ENCODE measurements at regions not wholly inside any gene's neighbourhood (a gene's known extent, or its start where the extent isn't known, plus 50 kb on each side); places are given as distances from the start of the nearest gene placed in this dataset.
"Not testable (repeated sequence)": the region's sequence is repeated elsewhere in the genome, so short reads cannot be mapped to it uniquely, and the experiment has no call there.

- H3K36me3 ChIP-seq (ENCODE audit: control insufficient read depth, insufficient read depth, low read length); H3K27me3 ChIP-seq (ENCODE audit: control insufficient read depth, insufficient read depth, low read length); CTCF ChIA-PET; DNase-seq (ENCODE audit: low read depth); H3K4me3 ChIP-seq (ENCODE audit: low read depth, low read length); POLR2A ChIA-PET: not testable (repeated sequence)
Measured at GRCh38 chr4:4047202-4047601, 179.5 kb downstream of the OTOP1 start.

GRCh38 chr4:4048227-4048626 is 178.5 kb downstream of the OTOP1 start:
- H3K36me3 ChIP-seq (ENCODE audit: control insufficient read depth, insufficient read depth, low read length); POLR2A ChIA-PET; CTCF ChIA-PET; H3K27me3 ChIP-seq (ENCODE audit: control insufficient read depth, insufficient read depth, low read length); H3K4me3 ChIP-seq (ENCODE audit: low read depth, low read length); DNase-seq (ENCODE audit: low read depth): not testable (repeated sequence)

- H3K4me3 ChIP-seq (ENCODE audit: low read depth, low read length); CTCF ChIA-PET; DNase-seq (ENCODE audit: low read depth); H3K27me3 ChIP-seq (ENCODE audit: control insufficient read depth, insufficient read depth, low read length); H3K36me3 ChIP-seq (ENCODE audit: control insufficient read depth, insufficient read depth, low read length); POLR2A ChIA-PET: not testable (repeated sequence)
Measured at GRCh38 chr4:4050781-4051180, 175.9 kb downstream of the OTOP1 start.

GRCh38 chr4:4052933-4053332 is 173.8 kb downstream of the OTOP1 start:
- H3K27me3 ChIP-seq (ENCODE audit: control insufficient read depth, insufficient read depth, low read length); H3K4me3 ChIP-seq (ENCODE audit: low read depth, low read length); POLR2A ChIA-PET; CTCF ChIA-PET; H3K36me3 ChIP-seq (ENCODE audit: control insufficient read depth, insufficient read depth, low read length); DNase-seq (ENCODE audit: low read depth): not testable (repeated sequence)

- CTCF ChIA-PET: not testable (repeated sequence)
Measured at GRCh38 chr4:4057226-4057625, 169.5 kb downstream of the OTOP1 start.

GRCh38 chr4:4084171-4084570 is 142.6 kb downstream of the OTOP1 start:
- POLR2A ChIA-PET; H3K36me3 ChIP-seq (ENCODE audit: control insufficient read depth, insufficient read depth, low read length); CTCF ChIA-PET; DNase-seq (ENCODE audit: low read depth); H3K27me3 ChIP-seq (ENCODE audit: control insufficient read depth, insufficient read depth, low read length); H3K4me3 ChIP-seq (ENCODE audit: low read depth, low read length): not testable (repeated sequence)

More at GRCh38 chr4:4057226-4057625, 169.5 kb downstream of the OTOP1 start:
- H3K27me3 ChIP-seq (ENCODE audit: control insufficient read depth, insufficient read depth, low read length); H3K4me3 ChIP-seq (ENCODE audit: low read depth, low read length); DNase-seq (ENCODE audit: low read depth); H3K36me3 ChIP-seq (ENCODE audit: control insufficient read depth, insufficient read depth, low read length); POLR2A ChIA-PET: not testable (repeated sequence)

GRCh38 chr4:4089716-4090419 is 136.9 kb downstream of the OTOP1 start:
- POLR2A ChIA-PET; H3K36me3 ChIP-seq (ENCODE audit: control insufficient read depth, insufficient read depth, low read length); H3K27me3 ChIP-seq (ENCODE audit: control insufficient read depth, insufficient read depth, low read length); H3K4me3 ChIP-seq (ENCODE audit: low read depth, low read length); DNase-seq (ENCODE audit: low read depth); CTCF ChIA-PET: not testable (repeated sequence)

GRCh38 chr4:4090720-4091119 is 136.0 kb downstream of the OTOP1 start:
- DNase-seq (ENCODE audit: low read depth); CTCF ChIA-PET; H3K4me3 ChIP-seq (ENCODE audit: low read depth, low read length); POLR2A ChIA-PET; H3K27me3 ChIP-seq (ENCODE audit: control insufficient read depth, insufficient read depth, low read length); H3K36me3 ChIP-seq (ENCODE audit: control insufficient read depth, insufficient read depth, low read length): not testable (repeated sequence)

- H3K27me3 ChIP-seq (ENCODE audit: control insufficient read depth, insufficient read depth, low read length); POLR2A ChIA-PET; DNase-seq (ENCODE audit: low read depth); H3K36me3 ChIP-seq (ENCODE audit: control insufficient read depth, insufficient read depth, low read length); H3K4me3 ChIP-seq (ENCODE audit: low read depth, low read length); CTCF ChIA-PET: not testable (repeated sequence)
Measured at GRCh38 chr4:4092159-4092558, 134.6 kb downstream of the OTOP1 start.

- H3K27me3 ChIP-seq (ENCODE audit: control insufficient read depth, insufficient read depth, low read length); POLR2A ChIA-PET; CTCF ChIA-PET; DNase-seq (ENCODE audit: low read depth); H3K4me3 ChIP-seq (ENCODE audit: low read depth, low read length); H3K36me3 ChIP-seq (ENCODE audit: control insufficient read depth, insufficient read depth, low read length): not testable (repeated sequence)
Measured at GRCh38 chr4:4099610-4100009, 127.1 kb downstream of the OTOP1 start.

GRCh38 chr4:4106923-4107322 is 119.8 kb downstream of the OTOP1 start:
- CTCF ChIA-PET: interaction anchor here (0.7 to 1.6 kb wide), 5 partner anchors 9 to 122 kb away, joined by 3 to 5 read pairs (median 3); no protein-coding TSS in a partner anchor
- H3K36me3 ChIP-seq (ENCODE audit: control insufficient read depth, insufficient read depth, low read length); DNase-seq (ENCODE audit: low read depth); H3K27me3 ChIP-seq (ENCODE audit: control insufficient read depth, insufficient read depth, low read length); H3K4me3 ChIP-seq (ENCODE audit: low read depth, low read length); POLR2A ChIA-PET: not testable (repeated sequence)
